SK-N-MC (cell line): ENCODE measurements at regions not wholly inside any gene's neighbourhood (a gene's known extent, or its start where the extent isn't known, plus 50 kb on each side); places are given as distances from the start of the nearest gene placed in this dataset.
"Not testable (repeated sequence)": the region's sequence is repeated elsewhere in the genome, so short reads cannot be mapped to it uniquely, and the experiment has no call there.

Experiments
- EZH2 ChIP-seq: fragments of 200-600 bp; sonication (generic); IDR thresholded peaks from one replicate; pipeline ENCODE4 v1.6.1; 2017; ENCODE audit warnings: antibody characterized with exemption
- FOXP2 ChIP-seq: optimal IDR thresholded peaks from 2 replicates; pipeline ENCODE3; 2011; ENCODE audit warnings: mild to moderate bottlenecking, moderate library complexity; ENCODE audit not compliant: insufficient read depth; ENCODE audit errors: extremely low read length, control extremely low read depth
- POLR2AphosphoS5 ChIP-seq: IDR thresholded peaks from 2 replicates; pipeline ENCODE4 v1.6.1; 2012; ENCODE audit warnings: mild to moderate bottlenecking, low read depth, low read length, borderline replicate concordance

- not testable (repeated sequence) for TF ChIP-seq EZH2, POLR2AphosphoS5, FOXP2
These were observed 80.1 kb upstream of the LMNTD1 start for GRCh38 chr12:25633149-25633548.
